Hepatocyte (in vitro differentiated cells): ENCODE measurements at regions not wholly inside any gene's neighbourhood (a gene's known extent, or its start where the extent isn't known, plus 50 kb on each side); places are given as distances from the start of the nearest gene placed in this dataset.

Experiments used
- EZH2 ChIP-seq: fragments of 200-600 bp; sonication (generic); IDR thresholded peaks from 2 replicates; pipeline ENCODE4 v1.6.1; 2016; ENCODE audit warnings: antibody characterized with exemption, mild to moderate bottlenecking, borderline replicate concordance
- EZH2phosphoT487 ChIP-seq: fragments of 200-600 bp; sonication (generic); IDR thresholded peaks from one replicate; pipeline ENCODE4 v1.6.1; 2018; ENCODE audit warnings: antibody characterized with exemption, mild to moderate bottlenecking, low read depth, moderate library complexity; ENCODE audit not compliant: unreplicated experiment, severe bottlenecking

- no peak for TF ChIP-seq EZH2phosphoT487
- TF ChIP-seq EZH2 = no peak
Measured at GRCh38 chr20:50394569-50394968, 115.6 kb upstream of the PTPN1 start.
